GM13977 (cell line): ENCODE measurements at regions not wholly inside any gene's neighbourhood (a gene's known extent, or its start where the extent isn't known, plus 50 kb on each side); places are given as distances from the start of the nearest gene placed in this dataset.

Source experiments
- DNase-seq: peaks from one replicate; pipeline ENCODE4 v3.0.0; 2012; ENCODE audit warnings: low spot score
- CTCF ChIP-seq: IDR thresholded peaks from 2 replicates; pipeline ENCODE4 v1.5.1; 2012; ENCODE audit warnings: mild to moderate bottlenecking, control low read depth; ENCODE audit not compliant: insufficient read depth; ENCODE audit errors: extremely low read depth, missing control alignments
- in situ Hi-C: fragments of 300-500 bp; cut with MboI; formaldehyde crosslinking; loops from one replicate; pipeline ENCODE4 v1.12.0; 2022; ENCODE audit warnings: low sequenced_read_pairs, low pct_unique_long_range_greater_than_20kb, mixed read lengths, inconsistent platforms; ENCODE audit not compliant: unreplicated experiment

GRCh38 chr2:20122864-20123263 lies 71.4 kb upstream of the LAPTM4A start:
- no peak for DNase-seq
- TF ChIP-seq CTCF: no peak
- in situ Hi-C loops: no loop called here

- in situ Hi-C loops: no loop called here
- no peak for TF ChIP-seq CTCF
- DNase-seq: no peak
Observed at GRCh38 chr2:20120569-20121416, 69.4 kb upstream of the LAPTM4A start.

GRCh38 chr2:20118051-20118450 lies 66.6 kb upstream of the LAPTM4A start:
- in situ Hi-C loops: no loop called here
- no peak for TF ChIP-seq CTCF
- no peak for DNase-seq

GRCh38 chr2:20115902-20116301 lies 64.5 kb upstream of the LAPTM4A start:
- TF ChIP-seq CTCF: no peak
- no peak for DNase-seq
- in situ Hi-C loops: no loop called here

- no peak for DNase-seq
- in situ Hi-C loops: no loop called here
- no peak for TF ChIP-seq CTCF
Observed at GRCh38 chr2:20115374-20115773, 63.9 kb upstream of the LAPTM4A start.

- in situ Hi-C loops: no loop called here
- no peak for DNase-seq
- no peak for TF ChIP-seq CTCF
Observed at GRCh38 chr2:20113986-20114938, 62.8 kb upstream of the LAPTM4A start.
